Fibroblast of peridontal ligament (primary cell): ENCODE measurements at regions not wholly inside any gene's neighbourhood (a gene's known extent, or its start where the extent isn't known, plus 50 kb on each side); places are given as distances from the start of the nearest gene placed in this dataset.

Experiments used
- DNase-seq: peaks from one replicate; pipeline ENCODE4 v3.0.0-alpha.2; 2010; ENCODE audit errors: extremely low read depth

DNA sequence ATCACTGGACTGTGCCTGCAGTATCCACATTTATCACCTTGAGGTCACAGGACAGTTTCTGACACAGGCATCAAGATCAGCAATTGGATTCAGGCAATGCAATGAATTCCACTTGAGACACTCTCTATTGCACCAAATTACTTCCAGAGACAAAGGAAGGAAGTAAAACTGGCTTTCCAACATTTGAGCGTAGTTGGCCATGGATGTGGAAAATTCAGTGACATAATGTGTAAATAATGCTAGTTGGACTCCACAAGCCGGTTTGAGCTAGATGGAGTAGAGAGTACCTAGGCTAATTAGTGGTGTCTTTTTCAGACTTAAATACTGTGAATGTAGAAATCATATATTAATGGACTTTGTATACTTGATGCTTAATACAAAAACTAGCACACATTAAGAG, 168.3 kb upstream of the SYT1 start:
- DNase-seq = peak; percentile 43

DNA sequence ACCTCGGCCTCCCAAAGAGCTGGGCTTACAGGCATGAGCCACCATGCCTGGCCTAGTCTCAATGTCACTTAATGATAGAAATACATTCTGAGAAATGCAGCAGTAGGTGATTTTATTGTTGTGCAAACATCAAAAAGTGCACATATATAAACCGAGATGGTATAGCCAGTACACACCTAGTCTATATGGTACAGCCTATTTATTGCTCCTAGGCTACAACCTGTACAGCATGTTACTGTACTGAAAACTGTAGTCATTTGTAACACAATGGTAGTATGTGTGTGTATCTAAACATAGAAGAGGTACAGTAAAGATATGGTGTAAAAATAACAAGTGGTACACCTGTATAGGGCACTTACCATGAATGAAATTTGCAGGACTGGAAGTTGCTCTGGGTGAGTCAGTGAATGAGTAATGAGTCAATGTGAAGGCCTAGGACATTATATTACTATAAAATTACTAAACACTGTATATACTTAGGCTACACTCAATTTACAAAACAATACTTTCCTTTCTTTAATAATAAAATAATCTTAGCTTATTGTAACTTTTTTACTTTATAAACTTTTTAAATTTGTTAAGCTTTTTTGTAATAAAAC, 166.7 kb upstream of the SYT1 start:
- DNase-seq = no peak

DNA sequence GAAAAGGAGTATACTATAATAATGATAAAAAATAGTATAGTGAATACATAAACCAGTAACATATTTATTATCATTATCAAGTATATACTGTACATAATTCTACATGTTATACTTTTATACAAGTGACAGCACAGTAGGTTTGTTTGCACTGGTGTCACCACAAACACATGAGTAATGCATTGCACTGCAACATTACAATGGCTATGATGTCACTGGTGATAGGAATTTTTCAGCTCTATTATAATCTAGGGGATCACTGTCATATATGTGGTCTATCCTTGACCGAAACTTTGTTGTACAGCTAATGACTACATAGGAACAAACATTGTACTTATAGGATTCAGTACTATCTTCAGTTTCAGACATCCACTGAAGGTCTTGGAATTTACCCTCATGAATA, 165.8 kb upstream of the SYT1 start:
- peak; percentile 11 for DNase-seq

DNA sequence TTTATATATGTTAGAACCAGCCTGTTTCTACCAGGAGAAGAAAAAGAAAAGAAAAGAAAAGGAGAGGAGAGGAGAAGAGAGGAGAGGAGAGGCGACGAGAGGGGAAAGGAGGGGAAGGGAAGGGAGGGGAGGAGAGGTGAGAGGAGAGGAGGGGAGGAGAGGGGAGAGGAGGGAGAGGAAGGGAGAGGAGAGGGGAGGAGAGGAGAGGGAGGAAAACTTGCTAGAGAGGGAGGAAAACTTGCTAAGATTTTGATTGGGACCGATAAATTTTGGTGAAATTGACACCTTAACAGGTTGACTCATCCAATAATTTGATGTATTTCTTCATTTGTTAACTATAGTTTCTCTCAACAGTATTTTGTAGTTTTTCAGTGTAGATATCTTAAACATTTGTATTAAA, 164.0 kb upstream of the SYT1 start:
- no peak for DNase-seq

GRCh38 chr12:78703820-78704525, 160.6 kb upstream of the SYT1 start:
- peak; percentile 79 for DNase-seq

- DNase-seq = no peak
Observed at GRCh38 chr12:78711954-78712353, 152.6 kb upstream of the SYT1 start.

- DNase-seq = no peak
Observed at GRCh38 chr12:78712834-78713481, 151.6 kb upstream of the SYT1 start.

DNA sequence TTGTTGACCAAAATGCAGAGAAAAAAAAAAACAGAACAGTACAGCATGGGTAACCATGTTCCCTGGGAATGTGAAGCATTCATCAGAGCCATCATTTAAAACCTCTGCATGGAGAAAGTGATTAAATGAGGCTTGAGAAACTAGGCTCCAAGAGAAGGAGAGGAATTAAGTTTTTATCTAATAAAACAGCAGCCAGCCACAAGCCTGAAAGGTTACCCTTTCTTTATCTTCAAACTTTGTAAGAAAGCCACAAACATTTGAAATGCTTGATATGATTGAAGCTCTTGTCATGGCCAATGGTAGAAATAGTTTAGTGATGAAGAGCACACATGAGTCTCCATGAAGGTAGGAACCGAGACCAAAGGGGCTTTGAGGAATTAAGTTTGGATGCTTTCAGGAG, 144.9 kb upstream of the SYT1 start:
- no peak for DNase-seq

DNA sequence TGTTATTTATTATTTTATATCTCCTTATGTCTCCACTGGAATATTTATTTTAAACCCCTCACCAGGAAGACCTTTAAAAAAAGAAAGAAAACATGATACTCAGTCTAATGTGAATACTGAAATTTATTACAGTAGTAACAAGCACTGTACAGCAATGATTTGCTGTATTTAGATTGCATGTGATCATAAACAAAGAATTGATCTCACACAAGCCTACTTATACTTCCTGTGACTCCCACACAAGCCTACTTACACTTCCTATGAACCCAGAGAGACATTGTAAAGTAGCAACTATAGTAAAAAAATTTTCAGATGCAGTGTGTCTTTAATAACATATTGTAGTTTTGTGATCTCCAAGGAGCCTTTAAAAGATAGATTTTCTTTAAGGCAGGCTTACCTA, 142.7 kb upstream of the SYT1 start:
- no peak for DNase-seq

GRCh38 chr12:78725033-78725432, 139.5 kb upstream of the SYT1 start:
- no peak for DNase-seq

DNA sequence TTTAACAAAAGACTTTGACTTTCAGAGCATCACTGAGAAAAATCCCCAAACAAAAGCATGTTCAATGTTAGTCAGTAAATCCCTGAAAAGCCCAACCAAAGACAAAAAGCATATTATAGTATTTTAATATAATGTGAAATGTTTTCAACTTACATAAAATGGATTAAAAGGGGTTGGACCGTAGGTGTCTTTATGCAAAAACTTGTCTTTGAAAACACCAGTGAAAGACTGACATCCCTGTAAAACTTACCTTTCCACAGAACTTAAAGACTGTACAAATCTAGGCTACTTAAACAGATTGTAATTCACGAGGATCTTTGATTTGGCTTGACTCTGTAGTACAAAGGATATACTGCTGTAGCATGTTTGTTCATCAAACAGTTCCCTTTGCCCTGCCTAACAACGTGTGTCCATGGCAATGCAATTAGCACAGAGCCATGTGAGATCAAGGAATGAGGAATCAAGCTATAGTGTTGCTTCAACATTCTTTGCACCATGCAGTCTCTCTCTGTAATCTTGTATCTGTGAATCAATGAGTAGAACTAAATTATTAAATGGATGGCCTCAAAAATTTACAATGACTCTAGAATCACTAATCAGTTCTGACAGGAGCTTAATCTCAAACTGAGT, 138.5 kb upstream of the SYT1 start:
- DNase-seq = no peak

GRCh38 chr12:78726854-78727253, 137.7 kb upstream of the SYT1 start:
- no peak for DNase-seq

- no peak for DNase-seq
Observed at GRCh38 chr12:78732481-78732880, 132.1 kb upstream of the SYT1 start.

DNA sequence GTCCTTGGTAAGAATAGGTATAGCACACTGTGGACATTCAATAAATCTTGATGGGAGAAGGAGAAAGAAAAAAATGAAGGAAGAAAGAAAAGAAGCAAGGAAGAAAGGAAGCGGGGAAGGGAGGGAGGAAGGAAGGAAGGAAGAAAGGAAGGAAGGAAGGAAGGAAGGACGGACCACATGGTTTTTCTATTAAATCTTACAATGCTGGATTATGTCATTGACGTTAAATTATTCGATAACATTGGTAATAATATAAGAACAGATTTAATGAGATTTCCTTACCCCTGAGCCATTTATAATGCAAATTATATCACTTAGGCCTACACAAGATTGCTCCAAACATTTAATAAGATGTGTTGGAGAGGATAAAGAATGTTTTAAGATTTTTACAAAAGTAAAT, 124.9 kb upstream of the SYT1 start:
- DNase-seq = no peak

DNA sequence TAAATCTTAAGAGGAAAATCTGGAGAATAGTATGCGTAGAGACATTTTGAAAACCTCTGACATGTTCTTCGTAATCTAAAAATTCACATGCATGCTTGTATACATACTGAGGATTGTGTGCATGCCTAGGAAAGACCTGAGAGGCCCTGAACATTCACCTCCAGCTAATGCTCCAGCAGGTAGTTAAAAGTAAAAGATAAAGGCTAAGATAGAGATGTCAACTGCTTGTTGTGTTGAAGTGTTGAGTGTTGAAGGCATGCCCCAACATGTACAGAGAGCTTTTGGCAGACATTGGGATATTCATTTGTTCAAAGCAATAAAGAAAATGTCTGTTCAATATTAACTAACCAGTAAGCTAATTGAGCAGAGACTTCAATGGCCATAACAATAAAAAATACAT, 118.6 kb upstream of the SYT1 start:
- peak; percentile 7 for DNase-seq

GRCh38 chr12:78753058-78753457, 111.5 kb upstream of the SYT1 start:
- no peak for DNase-seq

- DNase-seq = no peak
Observed at GRCh38 chr12:78756936-78757335, 107.6 kb upstream of the SYT1 start.

- DNase-seq = peak; percentile 47
Observed at GRCh38 chr12:78759367-78759766, 105.2 kb upstream of the SYT1 start.

GRCh38 chr12:78760906-78761305, 103.7 kb upstream of the SYT1 start:
- no peak for DNase-seq

DNA sequence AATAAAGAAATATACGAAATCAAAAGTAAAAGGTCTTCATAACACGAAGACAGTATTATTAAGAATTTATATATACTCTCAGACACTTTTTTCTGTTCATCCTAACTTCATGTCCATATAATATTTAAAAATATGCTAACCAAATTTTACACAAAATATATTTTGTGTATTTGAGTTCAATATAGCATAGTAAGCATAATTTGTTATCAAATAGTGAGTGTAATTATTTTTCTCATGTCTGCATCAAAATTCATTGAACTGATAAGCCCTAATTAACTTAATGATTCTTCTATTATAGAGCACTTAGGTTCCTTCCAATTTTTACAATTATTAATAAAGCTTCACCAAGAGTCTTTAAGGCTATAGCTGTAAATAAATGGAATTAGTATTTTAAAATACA, 99.7 kb upstream of the SYT1 start:
- no peak for DNase-seq

GRCh38 chr12:78767264-78767981, 97.2 kb upstream of the SYT1 start:
- no peak for DNase-seq

- DNase-seq = no peak
Observed at GRCh38 chr12:78778339-78778738, 86.2 kb upstream of the SYT1 start.
